ENCODE measurements at regions not wholly inside any gene's neighbourhood (a gene's known extent, or its start where the extent isn't known, plus 50 kb on each side); places are given as distances from the start of the nearest gene placed in this dataset.

- DNase-seq, result no peak
Observed at GRCh38 chr15:67992411-67992810, 61.7 kb upstream of the PIAS1 start.

DNA sequence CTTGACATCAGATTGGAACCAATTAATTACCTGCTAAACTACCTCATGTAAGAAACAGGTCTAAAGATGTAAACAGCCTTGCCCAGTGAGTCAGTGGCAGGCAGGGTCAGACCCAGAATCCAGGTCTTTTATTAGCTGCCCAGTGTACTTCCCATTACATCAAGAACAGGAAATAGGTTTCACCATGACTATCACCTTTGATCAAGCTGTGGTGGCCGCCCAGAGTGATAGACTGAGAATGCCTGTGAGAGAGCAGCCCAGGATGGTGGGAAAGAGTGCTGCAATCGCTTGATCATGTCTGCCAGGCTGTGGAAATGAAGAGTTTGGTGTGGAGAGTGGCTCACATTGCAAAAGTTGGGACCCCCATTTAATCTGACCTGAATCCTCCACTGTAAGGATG is 61.3 kb upstream of the PIAS1 start:
- DNase-seq, result no peak

GRCh38 chr15:67997996-67998395 is 56.1 kb upstream of the PIAS1 start:
- DNase-seq, result peak; percentile 9

DNA sequence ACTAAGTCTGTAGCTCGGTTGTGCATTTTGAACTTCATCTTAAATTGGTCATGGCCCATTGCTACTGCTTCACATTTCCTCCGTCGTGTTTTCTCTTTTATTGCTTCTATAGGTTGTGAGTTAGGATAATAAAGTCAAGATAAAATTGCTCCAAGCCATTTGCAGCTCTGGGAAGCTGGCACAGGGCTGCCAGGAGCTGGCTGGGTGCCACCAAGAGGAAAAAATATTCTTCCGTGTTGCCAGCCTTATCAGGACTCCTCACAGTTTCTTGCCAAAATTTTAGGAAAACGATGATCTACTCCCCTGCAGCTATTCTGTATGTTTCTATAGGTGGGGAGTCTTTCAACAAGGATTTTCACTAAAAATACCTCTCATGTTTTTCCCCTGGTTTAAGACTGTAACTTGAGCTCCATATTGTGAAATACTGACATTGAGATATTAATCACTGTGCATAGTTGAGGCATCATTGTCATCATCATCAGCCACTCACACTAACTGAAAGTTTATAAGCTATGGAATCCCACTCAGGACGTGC is 55.4 kb upstream of the PIAS1 start:
- DNase-seq, result no peak

GRCh38 chr15:67999320-68000100 is 54.6 kb upstream of the PIAS1 start:
- DNase-seq, result no peak

- no peak for DNase-seq
Observed at GRCh38 chr15:68000754-68001153, 53.4 kb upstream of the PIAS1 start.

DNA sequence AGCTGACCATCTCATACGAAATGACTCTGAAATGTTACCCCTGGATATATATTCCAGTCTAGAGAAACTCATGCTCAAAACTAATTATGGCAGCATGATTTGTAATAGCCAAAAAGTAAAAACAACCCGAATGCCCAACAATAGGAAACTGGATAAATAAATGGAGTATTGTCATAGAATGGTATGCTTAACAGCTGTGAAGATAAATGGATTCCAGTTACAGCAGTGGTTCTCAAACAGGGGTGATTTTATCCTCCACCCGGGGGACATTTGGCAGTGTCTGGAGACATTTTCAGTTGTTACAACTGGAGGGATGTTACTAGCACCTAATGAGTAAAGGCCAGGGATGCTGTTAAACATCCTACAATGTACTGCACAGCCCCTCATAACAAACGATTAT is 52.3 kb upstream of the PIAS1 start:
- DNase-seq, result no peak

- DNase-seq, result no peak
Observed at GRCh38 chr15:68003297-68003696, 50.8 kb upstream of the PIAS1 start.
